GM12892 (cell line): ENCODE measurements at regions not wholly inside any gene's neighbourhood (a gene's known extent, or its start where the extent isn't known, plus 50 kb on each side); places are given as distances from the start of the nearest gene placed in this dataset.

Source experiments
- POLR2A ChIP-seq: IDR thresholded peaks from 2 replicates; pipeline ENCODE4 v1.6.1; 2011; ENCODE audit warnings: low read depth, low read length, control low read depth
- POLR2AphosphoS5 ChIP-seq: IDR thresholded peaks from 2 replicates; pipeline ENCODE4 v1.6.1; 2011; ENCODE audit warnings: low read depth, low read length, control low read depth

DNA sequence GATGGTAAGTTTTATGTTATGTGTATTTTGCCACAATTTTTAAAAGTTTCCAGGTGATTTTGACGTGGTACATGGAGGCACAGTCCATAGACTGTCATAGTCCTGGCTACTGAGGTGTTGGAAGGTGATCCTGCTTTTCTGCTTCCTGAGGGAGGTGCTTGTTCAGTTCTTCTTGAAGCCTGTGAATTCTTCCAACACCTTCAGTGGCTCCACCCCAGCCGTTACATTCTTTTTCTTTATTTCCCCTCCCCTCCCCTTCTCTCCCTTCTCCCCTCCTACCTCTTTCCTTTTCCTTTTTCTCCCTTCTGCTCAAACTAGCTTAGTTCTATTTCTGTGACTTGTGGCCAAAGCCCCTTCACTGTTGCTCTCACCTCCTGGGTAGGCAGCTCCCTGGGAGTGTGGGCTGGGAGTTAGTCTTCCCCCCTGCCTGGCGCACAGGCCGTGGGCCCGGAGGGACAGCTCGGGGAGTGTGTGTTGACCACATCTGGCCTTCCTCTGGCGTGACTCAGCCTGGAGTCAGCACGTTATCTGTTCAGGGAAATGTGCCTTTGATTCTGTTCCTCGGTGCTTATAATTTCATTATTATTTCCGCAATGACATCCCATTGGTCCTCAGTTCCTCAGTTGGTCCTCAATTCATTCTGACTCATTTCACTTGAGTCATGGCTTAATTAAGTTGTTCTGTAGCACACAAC lies 566.2 kb downstream of the TBC1D22A start:
- TF ChIP-seq POLR2A (no peak), POLR2AphosphoS5 (no peak)
